ENCODE measurements at regions not wholly inside any gene's neighbourhood (a gene's known extent, or its start where the extent isn't known, plus 50 kb on each side); places are given as distances from the start of the nearest gene placed in this dataset.

DNA sequence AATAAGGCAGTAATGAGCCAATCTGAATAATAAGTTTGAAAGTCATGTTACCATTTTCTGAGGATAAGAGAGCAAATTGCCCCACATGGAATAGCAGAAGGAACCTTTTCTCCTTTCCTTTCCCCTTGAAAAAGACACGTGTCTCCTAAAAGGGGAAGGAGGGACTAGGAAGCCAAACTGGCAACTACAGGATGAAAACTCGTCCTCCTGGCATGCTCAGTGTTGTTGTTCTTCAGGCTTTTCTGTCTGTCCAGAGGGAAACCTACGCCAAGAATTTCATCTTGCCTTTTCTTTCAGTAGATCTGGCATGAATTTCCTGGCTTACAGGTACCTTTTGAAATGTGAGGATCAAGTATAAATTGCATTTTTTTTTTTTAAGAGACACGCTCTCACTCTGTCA, 355.9 kb upstream of the TLE4 start:
- DNase-seq (ENCODE audit: low read depth): no peak

DNA sequence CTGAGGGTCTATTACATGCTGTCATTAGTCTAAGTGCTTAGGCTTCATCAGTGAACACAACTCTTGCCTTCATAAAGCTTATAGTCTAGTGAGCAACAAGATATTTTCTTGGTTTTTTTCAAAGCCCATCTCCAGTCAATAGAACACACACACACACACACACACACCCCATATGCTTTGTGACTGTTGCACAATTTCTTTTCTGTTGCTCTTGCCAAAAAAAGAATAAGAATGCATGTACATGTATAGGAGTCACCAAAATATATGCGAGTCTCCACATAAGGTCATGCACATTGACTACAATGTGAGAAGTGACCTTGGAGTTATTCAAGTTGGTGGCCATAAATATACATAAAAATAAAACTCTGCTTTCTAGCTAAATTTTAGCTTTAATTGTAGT, 351.5 kb upstream of the TLE4 start:
- no peak for DNase-seq (ENCODE audit: low read depth)

DNA sequence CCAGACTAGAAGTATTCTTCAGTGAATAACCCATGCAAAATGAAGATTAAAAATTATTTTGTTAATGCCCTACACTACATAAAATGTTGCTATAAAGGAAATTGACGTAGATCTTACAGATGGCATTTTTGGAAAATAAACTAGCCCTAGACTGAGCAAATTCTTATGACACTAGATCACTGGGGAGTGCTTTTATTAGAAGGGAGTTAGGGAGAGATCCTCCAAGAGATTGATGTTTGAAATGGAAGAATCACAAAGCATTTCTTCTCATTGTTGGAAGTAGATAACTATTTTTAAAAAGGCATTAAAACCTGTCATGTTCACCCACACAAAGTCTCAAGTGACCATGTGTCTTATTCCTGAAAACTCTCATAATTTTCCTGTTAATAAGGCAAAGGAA, 351.1 kb upstream of the TLE4 start:
- DNase-seq (ENCODE audit: low read depth): no peak

DNA sequence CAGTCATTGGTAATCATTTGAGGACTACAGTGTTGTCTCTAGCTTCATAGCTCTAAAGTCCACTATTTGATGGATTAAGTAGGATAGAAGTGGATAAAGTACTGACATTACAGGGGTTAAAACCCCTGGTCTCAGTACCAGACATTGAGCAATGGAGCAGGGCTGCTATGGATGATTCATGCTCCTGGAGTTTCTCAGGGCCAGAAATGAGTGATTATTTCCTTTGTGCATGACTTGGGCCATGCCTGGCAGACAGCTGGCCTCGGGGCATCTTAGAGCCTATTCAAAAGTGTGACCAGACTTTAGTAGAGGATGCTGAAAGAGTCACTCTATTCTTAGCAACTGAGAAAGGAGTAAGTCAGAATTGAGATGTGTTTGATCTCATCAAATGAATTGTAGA, 350.7 kb upstream of the TLE4 start:
- DNase-seq (ENCODE audit: low read depth): peak; percentile 79

DNA sequence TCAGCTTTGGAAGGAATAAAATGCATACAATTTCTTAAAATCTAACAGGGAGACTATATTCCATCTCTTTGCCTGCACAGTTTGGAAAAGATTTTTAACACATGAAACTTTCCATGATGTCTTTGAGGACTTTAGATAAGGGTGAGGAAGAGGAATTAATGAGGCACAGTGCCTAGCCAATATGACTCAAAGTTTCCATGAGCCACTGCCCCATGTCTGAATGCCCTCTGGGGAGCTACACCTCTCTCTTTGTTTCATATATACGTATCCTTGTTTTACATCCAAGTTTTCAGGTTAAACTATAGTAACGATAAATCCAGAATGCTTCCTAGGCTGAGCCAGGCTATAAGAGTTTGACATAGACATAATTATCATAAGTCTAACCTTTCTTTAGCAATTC, 349.3 kb upstream of the TLE4 start:
- no peak for DNase-seq (ENCODE audit: low read depth)

DNA sequence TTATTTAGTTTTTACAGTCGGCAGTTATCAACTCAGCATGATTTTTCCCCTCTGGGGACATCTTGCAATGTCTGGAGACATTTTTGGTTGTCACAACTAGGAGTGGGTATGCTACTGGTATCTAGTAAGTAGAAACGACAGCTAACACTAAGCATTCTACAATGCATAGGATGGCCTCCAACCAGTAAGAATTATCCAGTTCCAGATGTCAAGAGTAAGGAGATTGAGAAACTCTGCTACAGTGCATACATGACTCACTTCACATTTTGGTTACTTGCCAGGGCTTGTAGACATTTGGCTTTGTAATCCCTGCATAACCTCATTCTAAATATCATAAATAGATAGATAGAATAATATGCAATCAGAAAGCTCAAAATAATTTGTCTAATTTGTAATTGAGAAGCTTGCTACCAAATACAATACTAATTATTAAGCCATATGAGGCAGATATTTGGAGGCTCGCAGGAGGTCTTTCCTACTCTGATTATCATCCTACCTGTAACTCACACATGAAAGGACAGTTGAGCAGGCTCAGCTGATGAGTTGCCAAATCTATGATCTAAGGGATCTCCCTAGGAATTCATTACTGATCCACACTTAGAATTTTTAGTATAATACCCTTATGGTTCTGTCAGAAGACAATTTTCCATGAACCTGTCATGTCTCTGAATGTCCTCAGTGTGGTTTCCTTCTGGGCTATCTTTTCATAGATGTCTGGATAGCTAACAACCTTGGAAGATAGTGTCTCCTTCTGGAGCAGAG, 346.9 kb upstream of the TLE4 start:
- peak; percentile 86 for DNase-seq (ENCODE audit: low read depth)

DNA sequence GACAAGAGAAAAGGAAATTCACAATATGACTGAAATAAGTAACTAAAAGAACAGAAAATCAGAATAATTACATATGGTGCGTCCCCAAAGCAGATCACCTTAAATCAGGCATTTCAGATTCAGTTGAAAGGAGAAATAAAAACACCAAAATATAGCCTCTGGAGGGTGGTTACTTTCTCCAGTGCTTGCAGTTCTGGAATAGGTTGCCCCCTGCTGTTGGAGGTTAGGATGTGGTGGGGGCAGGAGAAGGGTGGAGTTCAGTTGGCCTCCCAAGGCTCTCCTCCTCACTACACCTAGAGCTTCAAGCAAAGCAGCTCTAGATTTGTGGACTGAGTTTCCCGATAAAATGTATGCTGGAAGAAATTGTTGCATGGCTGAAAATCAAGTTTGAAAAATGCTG, 338.2 kb upstream of the TLE4 start:
- DNase-seq (ENCODE audit: low read depth): peak; percentile 28

DNA sequence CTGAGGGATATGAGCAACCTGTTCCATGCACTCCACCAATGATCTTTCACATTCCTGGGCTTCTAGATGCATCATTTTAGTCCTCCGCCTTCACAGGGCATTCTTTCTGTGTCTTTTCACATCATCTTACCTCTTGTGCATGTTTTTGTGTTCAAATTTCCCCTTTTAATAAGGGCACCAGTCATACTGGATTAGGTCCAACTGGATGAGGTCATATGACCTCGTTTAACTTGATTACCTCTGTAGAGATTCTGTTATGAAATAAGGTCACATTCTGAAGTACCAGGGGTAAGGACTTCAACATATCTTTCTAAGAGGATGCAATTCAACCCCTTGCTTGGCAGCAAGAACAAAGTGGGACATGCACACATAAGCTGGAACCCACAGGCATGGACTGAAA, 335.3 kb upstream of the TLE4 start:
- DNase-seq (ENCODE audit: low read depth): no peak

DNA sequence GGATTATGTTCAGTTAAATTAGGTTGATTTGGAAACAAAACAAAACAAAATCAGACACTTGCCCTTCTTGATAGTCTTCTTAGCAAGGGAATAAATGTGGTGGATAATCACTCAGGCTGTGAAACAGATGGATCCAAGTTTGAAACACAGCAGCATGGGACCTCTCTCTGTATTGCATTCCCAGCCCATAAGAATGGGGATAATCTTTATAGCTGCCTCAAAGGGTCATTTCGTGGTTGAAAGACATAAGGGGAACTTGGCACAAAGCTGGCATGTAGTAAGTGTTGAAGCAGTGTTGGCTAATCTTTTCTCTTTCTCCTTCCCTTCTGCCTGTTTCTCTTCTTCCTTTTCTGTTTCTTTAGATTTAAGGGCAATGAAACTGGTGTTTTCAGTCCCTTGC, 333.9 kb upstream of the TLE4 start:
- DNase-seq (ENCODE audit: low read depth): no peak

DNA sequence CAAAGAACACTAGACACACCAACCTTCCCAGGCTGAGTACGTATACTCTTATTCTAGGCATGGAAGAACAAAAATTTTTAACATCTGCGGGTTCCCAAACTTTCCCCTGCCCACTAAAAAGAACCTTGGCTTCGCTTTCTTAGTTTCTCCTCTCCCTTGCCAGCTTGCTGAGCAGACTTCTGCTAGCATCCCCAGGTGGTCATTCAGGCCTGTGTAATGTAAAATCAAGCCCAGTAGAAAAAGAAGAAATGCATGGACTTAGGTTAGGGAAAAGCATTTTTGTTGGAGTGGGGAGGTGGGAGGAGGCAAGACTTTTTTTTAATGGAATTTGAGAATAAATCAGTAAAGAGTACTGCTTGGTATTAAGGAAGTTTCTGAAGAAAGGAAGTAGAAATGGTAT, 331.0 kb upstream of the TLE4 start:
- no peak for DNase-seq (ENCODE audit: low read depth)

DNA sequence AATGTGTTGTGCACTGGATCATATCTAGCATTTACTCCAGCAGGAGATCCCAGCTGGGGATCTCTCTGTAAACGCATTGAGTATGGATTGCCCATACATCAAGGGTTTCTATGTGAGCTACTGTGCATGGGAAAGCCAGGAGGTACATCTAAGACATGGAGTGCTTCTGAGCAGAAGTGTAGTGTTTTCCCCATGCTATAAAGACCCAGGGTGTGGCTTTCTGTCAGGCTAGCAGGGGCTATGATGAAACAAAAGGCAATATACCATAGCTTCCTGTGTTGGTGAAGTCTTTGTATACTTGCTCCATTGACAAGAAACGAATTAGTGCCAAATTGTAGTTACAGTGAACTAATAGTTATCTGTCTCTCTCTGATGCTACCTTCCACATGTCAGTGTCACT, 329.3 kb upstream of the TLE4 start:
- no peak for DNase-seq (ENCODE audit: low read depth)

DNA sequence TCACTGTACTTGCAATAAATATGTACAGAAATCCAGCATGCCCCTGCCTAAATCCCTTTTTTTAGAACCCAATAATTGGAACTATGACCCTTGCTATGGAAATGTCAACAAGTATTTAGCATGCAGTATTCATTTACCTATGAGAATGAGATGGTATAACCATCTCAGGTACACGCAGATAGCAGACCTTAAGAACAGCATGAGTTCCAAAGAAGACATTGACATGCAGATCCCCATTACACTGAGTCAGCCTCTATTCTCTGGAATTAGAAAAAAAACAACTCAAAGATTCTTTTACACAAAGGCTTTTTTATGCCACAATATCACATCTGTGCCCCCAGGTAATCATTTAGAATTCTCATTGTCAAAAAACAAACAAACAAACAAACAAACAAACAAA, 325.6 kb upstream of the TLE4 start:
- no peak for DNase-seq (ENCODE audit: low read depth)

DNA sequence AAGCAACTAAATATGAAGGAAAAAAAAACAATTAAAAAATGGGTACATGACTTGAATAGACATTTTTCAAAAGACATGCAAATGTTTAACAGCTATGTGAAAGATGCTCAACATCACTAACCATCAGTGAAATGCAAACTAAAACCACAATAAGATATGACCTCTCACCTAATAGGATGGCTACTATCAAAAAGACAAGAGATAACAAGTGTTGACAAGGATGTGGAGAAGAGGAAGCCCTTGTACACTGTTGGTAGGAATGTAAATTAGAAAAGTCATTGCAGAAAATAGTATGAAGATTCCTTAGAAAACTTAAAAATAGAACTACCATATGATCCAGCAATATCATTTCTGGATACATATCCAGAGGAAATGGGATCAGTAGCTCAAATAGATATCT, 324.7 kb upstream of the TLE4 start:
- DNase-seq (ENCODE audit: low read depth): no peak

DNA sequence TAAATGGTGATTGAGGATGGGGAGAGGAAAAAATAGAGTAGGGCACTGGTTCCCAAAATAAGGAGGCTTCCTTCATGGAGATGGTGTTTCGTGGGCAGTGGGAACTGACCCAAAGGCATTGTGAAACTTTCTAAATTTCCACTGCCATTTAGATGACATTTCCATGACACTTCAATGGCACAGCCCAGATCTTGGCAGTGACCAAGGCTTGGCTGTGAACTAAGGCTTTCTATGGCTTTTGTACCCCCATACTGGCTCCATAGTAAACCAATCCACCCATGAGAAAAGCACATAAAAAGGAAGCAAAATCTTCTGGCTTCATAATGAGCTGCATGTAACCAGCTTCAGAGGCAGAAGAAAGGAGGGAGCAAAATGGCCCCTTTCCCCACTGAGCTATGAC, 321.0 kb upstream of the TLE4 start:
- DNase-seq (ENCODE audit: low read depth): no peak

DNA sequence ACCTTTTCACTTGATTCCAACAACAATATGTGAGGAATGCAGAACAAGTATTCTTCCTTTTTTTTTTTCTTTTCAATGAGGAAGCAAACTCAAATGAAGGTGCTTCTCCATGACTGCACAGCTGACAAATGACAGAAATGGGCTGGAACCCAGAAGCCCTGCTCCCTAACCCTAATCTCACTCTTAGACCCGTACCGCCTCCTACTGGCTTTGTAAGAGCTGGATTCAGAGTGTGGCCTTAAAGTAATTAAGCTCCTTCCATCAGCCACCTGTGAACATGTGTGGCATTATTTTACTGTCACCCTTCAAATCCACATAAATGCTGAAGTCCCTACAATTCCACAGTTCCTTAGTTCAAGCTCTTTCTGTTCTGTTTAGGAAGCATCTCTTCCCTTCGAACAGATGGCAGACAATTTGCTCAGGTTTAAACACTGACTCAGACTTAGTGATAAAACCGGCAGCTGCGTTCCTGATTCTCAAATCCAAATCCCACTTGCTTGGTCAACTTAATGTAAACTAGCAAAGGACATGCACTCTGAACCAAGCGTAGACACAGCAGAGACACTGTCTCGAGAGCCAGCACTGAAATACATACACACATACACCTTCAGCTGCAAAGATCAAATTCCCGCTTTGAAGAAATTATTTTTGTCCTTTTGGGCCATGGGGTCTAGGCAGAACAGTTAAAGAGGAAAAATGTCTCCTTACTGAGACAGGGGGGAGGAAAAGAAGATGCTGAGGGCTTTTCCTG, 316.7 kb upstream of the TLE4 start:
- DNase-seq (ENCODE audit: low read depth): no peak

DNA sequence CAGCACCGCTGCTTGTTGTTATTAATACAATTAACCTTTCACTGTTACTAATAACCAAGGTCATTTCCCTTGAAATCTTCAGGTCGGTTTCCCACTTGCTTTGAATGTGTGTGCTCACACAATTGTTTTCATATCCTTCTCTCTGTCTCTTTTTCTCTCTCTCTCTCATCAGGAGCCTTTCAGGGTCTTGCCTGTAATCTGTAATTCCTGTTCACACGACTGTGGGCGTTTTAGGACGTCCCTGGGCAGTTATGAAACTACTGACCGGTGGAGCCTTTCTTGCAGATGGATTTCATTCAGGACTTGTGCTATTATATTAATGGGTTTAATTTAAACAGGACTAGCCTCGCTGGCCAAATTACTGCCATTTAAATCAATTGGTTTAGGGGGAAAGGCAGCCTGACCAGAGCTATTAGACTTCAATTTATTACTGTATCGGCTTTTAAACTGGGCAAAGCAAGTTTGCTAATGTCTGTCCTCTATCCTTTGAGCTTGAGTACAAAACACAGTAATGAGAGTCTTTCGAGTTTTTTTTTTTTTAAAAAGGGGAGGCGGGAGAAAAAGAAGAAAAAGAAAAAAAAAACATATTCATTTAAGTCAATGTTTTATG, 316.0 kb upstream of the TLE4 start:
- no peak for DNase-seq (ENCODE audit: low read depth)

DNA sequence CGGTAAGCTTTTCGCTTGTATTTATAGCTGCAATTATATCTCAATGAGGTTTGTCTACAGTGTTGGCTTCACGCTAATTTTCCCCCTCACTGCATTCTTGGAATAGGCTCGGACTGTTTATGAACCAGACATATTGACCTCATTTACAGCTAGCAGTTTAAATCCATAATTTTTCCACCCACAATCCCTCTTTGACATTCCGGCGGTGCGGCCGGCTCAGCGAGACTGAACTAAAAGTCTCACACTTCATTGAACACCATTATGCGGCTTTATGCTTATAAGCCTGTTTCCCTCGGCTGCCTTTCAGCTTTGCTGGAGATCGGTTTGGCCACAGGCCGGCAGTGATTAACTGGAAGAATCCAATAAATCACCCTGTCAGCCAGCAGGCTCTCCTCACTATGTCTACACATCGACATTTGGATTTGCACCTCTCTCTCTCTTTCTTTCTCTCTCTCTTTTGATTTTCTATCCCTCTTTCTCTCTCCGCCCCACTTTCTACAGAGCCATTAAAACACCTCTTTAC, 315.0 kb upstream of the TLE4 start:
- DNase-seq (ENCODE audit: low read depth): no peak

DNA sequence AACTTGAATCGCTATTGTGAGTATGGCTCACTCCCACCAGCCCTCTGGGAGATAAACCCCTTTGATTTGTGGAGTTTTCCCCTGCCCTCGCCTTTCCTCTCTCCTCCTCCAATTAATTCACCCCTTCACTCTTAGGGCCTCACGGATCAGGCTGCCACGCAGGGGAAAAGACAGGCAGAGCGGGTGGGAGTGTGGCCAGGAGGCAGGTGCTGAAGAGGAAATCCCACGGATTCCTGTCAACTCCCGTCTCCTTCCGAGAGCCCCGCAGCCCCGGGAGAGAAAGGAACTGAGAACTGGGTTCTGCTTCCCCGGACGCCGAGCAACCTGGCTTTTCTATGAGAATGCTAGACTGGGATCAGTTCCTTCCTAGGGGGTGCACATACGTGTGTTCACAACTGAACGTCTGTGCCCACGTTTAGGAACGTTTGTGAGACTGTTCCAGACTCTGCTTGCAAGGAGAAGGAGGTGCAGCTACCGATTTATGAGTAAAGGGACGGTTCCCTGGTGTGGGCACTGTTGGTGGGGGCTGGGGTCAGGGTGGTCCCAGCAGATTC, 314.5 kb upstream of the TLE4 start:
- no peak for DNase-seq (ENCODE audit: low read depth)

DNA sequence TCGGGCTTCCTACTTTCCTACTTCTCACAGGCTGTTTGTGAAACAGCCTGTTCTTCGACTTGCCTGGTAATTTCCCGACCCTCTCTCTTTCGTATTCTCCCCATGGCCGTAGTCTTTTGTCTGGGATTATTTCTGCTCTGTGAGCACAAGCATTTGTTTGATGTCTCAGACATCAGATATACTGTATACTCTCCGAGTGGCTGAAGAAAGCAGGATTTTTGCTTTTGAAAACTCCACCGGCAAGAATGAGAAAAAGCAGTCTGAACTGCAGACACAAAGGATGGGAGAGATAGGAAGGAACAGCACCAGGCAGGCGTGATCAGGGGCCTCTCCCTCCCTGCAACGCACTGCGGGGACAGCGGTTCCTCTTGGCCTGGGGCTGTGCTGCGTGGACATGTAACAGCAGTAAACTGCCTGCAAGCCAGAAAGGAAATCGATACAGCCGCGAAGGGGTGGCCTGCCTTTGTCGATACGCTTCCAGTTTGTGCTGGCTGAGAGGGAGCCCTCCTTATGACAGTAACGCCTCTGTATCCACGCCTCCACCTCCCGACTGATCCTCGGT, 313.9 kb upstream of the TLE4 start:
- DNase-seq (ENCODE audit: low read depth): no peak

DNA sequence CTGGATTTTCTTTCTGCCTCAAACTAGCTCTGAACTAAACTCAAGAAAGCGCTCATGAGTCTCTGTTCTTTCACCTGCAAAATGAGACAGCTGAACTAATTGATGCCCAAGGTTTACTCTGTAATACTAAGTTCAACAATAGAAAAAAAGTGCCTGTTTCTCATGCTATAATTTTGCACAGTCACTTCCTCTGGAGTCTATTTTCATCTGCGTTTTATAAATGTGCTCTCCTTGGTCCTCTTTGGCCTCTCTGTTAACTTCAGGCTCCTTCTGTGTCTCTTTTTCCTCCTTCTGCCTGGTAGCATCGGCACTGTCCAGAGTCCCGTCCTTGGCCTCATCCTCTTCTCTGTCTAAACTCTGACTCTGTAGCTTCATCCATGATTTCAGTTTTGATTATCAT, 311.9 kb upstream of the TLE4 start:
- no peak for DNase-seq (ENCODE audit: low read depth)

DNA sequence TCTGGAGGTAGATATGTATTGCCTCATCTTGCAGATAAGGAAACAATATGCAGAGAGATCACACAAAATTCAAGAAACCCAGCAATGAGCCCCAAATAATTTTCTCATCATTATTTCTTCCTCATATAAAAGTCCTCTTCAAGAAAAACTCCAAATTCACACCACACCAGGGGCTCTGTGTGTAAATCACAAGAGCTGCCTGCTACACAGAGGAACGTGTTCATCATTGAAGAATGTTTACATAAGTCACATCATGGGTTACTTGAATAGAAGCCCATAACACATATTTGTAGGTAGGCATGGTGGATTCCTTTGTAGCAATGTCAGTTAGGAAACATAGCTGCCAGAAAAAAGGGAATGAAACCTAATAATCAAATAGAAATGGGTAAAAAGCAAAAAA, 308.1 kb upstream of the TLE4 start:
- no peak for DNase-seq (ENCODE audit: low read depth)

DNA sequence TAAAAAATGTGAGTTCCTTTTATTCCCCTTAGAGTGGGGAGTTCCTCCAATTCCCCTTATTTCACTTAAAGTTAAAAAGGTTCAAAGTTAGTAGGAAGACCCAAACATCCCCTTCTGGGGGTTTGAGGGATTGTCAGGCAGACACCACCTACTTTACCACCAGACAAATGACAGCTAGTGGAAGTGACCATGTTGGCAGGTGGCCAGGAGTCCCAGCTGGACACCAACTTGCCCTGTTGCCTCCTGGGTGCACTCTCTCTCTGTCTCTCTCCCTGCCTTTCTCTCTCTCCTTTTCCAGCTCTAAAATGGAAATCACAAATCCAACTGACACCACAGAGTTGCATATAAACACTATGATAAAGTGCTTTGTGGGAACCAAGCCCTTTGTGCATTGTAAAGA, 307.7 kb upstream of the TLE4 start:
- DNase-seq (ENCODE audit: low read depth): no peak

Measured in fibroblast of the conjunctiva (primary cell).